Body of pancreas (tissue), 4 donors: ENCODE measurements at regions not wholly inside any gene's neighbourhood (a gene's known extent, or its start where the extent isn't known, plus 50 kb on each side); places are given as distances from the start of the nearest gene placed in this dataset.
"Not testable (repeated sequence)": the region's sequence is repeated elsewhere in the genome, so short reads cannot be mapped to it uniquely, and the experiment has no call there.

Source experiments
- ATAC-seq: fragments of 150-250 bp; one replicate; pipeline ENCODE4 v1.9.1; 2016
- DNase-seq, 4 donors: peaks; one replicate each; pipeline ENCODE4 v3.0.0-alpha.2; 2019
- H3K27ac ChIP-seq, 4 donors: fragments of 200-600 bp; sonication (generic); 1 replicate in 3 of 4; 2 replicates in 1 of 4; pipeline versions ENCODE4 v1.5.1 to v1.6.1; 2016 to 2019; ENCODE audit warnings: mild to moderate bottlenecking in 1 of 4, mixed read lengths in 1 of 4, moderate library complexity in 1 of 4
- H3K27me3 ChIP-seq, 2 donors: fragments of 200-600 bp; sonication (generic); one replicate each; pipeline ENCODE4 v1.6.0; 2016; ENCODE audit warnings: mild to moderate bottlenecking in 1 of 2
- H3K36me3 ChIP-seq, 2 donors: fragments of 200-600 bp; sonication (generic); replicated peaks in 1 of 2; 2 replicates each; pipeline ENCODE4 v1.5.1; 2016; ENCODE audit warnings: low read depth in 2 of 2; ENCODE audit not compliant: insufficient read depth in 1 of 2
- H3K4me1 ChIP-seq: fragments of 200-600 bp; sonication (generic); one replicate; pipeline ENCODE4 v1.6.0; 2016
- H3K4me3 ChIP-seq, 2 donors: fragments of 200-600 bp; sonication (generic); 1 replicate in 1 of 2; 2 replicates in 1 of 2; pipeline ENCODE4 v1.5.1; 2016 to 2019
- H3K9me3 ChIP-seq, 3 donors: fragments of 200-600 bp; sonication (generic); 1 replicate in 2 of 3; 2 replicates in 1 of 3; pipeline ENCODE4 v1.5.1; 2016
- POLR2A ChIP-seq, 3 donors: fragments of 450-650 bp; IDR thresholded peaks; one replicate each; pipeline ENCODE4 v1.6.1; 2016; ENCODE audit warnings: antibody characterized with exemption in 3 of 3, mild to moderate bottlenecking in 2 of 3
- WGBS, 2 donors: methylation state at CpG; one replicate each; pipeline ENCODE4 v1.1.5; 2017; 5-methylcytosine and 5-hydroxymethylcytosine counted together
- intact Hi-C: fragments of 100-400 bp; cut with DNase I; formaldehyde crosslinking; loops from one replicate; pipeline ENCODE4 v1.15.1; 2023
- TF ChIP-seq, protein P1 (sequence below), 7 experiments: fragments of 450-650 bp in 4 of 7; fragments of 200-600 bp in 3 of 7; sonication (generic) in 3 of 7; IDR thresholded peaks; one replicate each; pipeline ENCODE4 v1.5.1; 2016 to 2019; ENCODE audit warnings: antibody characterized with exemption in 7 of 7

DNA sequence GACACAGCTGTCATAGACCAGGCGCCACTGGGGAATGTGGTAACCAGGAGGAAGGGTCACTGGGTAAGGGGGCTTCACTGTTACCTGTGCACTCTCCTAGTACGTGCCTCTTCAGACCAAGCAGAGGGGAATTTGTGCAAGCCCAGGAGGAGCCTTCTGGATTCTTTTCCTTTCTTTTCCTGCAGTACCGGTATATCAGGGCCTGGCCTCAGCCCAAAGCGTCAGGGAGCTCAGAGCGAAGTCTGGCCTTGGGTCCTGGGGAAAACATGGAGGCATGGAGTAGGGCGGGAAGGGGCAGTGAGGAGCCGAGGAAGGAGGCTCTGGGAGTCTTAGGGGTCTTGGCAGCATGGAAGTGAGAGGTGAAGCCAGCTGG is 133.6 kb upstream of the GDF10 start:
- DNase-seq, result peak in 1 of 4 donors; percentile 22
- H3K4me3 ChIP-seq, result no peak overlapping the region
- H3K9me3 ChIP-seq, result no peaks in the 10 kb centered on the region
- no peaks in the 10 kb centered on the region for H3K36me3 ChIP-seq
- TF ChIP-seq, protein P1, sequence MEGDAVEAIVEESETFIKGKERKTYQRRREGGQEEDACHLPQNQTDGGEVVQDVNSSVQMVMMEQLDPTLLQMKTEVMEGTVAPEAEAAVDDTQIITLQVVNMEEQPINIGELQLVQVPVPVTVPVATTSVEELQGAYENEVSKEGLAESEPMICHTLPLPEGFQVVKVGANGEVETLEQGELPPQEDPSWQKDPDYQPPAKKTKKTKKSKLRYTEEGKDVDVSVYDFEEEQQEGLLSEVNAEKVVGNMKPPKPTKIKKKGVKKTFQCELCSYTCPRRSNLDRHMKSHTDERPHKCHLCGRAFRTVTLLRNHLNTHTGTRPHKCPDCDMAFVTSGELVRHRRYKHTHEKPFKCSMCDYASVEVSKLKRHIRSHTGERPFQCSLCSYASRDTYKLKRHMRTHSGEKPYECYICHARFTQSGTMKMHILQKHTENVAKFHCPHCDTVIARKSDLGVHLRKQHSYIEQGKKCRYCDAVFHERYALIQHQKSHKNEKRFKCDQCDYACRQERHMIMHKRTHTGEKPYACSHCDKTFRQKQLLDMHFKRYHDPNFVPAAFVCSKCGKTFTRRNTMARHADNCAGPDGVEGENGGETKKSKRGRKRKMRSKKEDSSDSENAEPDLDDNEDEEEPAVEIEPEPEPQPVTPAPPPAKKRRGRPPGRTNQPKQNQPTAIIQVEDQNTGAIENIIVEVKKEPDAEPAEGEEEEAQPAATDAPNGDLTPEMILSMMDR (IDR thresholded peaks at IDR 0.05), result no peak
- no peak for TF ChIP-seq POLR2A (IDR thresholded peaks at IDR 0.05)
- H3K4me1 ChIP-seq, result no peaks in the 10 kb centered on the region
- H3K27ac ChIP-seq, result peak overlapping the region in 2 of 4 donors; percentile 10 to 44
- intact Hi-C loops, result no loop called here
- no peak for ATAC-seq
- 58 to 72% methylated on average over 6 to 7 of the region's 7 CpGs for WGBS, 2 donors
- H3K27me3 ChIP-seq, result no peaks in the 10 kb centered on the region

DNA sequence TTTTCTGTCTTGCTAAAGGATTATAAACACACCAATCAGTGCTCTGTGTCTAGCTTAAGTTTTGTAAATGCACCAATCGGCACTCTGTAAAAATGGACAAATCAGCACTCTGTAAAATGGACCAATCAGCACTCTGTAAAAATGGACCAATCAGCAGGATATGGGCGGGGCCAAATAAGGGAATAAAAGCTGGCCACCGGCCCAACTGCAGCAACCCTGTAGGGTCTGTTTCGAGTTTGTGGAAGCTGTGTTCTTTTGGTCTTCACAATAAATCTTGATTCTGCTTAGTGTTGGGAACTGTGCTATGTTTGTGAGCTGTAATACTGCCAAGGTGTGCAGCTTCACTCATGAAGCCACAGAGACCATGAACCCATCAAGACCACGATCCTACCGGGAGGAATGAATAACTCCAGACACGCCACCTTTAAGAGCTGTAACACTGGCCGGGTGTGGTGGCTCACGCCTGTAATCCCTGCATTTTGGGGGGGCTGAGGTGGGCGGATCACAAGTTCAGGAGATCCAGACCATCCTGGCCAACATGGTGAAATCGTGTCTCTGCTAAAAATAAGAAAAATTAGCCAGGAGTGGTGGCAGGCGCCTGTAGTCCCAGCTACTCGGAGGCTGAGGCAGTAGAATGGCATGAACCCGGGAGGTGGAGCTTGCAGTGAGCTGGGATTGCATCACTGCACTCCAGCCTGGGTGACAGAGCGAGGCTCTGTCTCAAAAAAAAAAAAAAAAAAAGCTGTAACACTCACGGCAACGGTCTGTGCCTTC is 133.0 kb upstream of the GDF10 start:
- H3K27me3 ChIP-seq, H3K4me3 ChIP-seq, intact Hi-C loops, ATAC-seq, H3K9me3 ChIP-seq, H3K27ac ChIP-seq, H3K36me3 ChIP-seq, H3K4me1 ChIP-seq: not testable (repeated sequence)
- peak in 1 of 4 donors; percentile 43 for DNase-seq
- 76 to 82% methylated on average over 17 of the region's 17 CpGs for WGBS, 2 donors

DNA sequence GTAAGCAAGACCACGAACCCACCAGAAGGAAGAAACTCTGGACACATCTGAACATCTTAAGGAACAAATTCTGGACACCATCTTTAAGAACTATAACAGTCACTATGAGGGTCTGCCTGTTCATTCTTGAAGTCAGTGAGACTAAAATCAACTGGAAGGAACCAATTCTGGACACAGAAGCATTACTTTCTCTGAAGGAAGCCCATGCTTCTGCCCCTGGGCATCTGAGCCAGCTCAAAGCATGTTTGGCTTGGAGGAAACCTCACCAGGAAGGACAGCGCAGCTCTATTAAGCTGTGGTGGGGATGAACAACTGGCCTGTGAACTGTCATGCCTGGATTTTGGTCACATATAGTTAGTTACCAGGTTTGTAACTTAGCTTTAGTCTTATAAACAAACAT is 132.4 kb upstream of the GDF10 start:
- intact Hi-C loops, result no loop called here
- ATAC-seq, result no peak
- 75 to 90% methylated on average over 2 of the region's 2 CpGs for WGBS, 2 donors
- Histone ChIP-seq H3K27ac (no peak overlapping the region), H3K27me3 (no peaks in the 10 kb centered on the region), H3K36me3 (no peaks in the 10 kb centered on the region), H3K4me3 (no peak overlapping the region), H3K4me1 (no peaks in the 10 kb centered on the region), H3K9me3 (no peaks in the 10 kb centered on the region)
- no peak for DNase-seq
- no peak for TF ChIP-seq POLR2A (IDR thresholded peaks at IDR 0.05)
- TF ChIP-seq, protein P1 (IDR thresholded peaks at IDR 0.05), result no peak

DNA sequence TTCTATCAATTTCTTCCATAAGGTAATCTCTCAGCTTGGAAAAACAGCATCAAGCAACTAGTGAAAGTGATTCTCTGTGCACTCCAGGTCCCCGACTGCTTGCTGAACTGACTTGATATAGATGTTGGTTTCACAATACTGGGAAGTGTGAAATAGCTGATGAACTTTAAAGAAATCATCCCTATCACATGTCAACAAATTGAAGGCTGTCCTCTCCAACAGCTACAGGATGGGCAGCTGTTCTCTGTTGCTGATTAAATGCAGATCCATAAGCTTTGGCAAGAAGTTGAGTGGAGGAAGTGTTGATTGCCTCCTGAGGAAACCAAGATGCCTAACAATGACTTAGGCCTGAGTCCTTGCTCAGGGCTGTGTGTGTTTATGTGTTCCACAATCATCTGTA is 130.4 kb upstream of the GDF10 start:
- intact Hi-C loops, result no loop called here
- Histone ChIP-seq H3K36me3 (no peaks in the 10 kb centered on the region), H3K9me3 (no peaks in the 10 kb centered on the region), H3K4me1 (no peaks in the 10 kb centered on the region), H3K4me3 (no peak overlapping the region), H3K27ac (no peak overlapping the region), H3K27me3 (no peaks in the 10 kb centered on the region)
- WGBS, 2 donors, result 52 to 53% methylated on average over 1 of the region's 1 CpG
- DNase-seq (no peak), ATAC-seq (no peak)
- TF ChIP-seq POLR2A (IDR thresholded peaks at IDR 0.05), result no peak
- TF ChIP-seq, protein P1 (IDR thresholded peaks at IDR 0.05), result no peak

DNA sequence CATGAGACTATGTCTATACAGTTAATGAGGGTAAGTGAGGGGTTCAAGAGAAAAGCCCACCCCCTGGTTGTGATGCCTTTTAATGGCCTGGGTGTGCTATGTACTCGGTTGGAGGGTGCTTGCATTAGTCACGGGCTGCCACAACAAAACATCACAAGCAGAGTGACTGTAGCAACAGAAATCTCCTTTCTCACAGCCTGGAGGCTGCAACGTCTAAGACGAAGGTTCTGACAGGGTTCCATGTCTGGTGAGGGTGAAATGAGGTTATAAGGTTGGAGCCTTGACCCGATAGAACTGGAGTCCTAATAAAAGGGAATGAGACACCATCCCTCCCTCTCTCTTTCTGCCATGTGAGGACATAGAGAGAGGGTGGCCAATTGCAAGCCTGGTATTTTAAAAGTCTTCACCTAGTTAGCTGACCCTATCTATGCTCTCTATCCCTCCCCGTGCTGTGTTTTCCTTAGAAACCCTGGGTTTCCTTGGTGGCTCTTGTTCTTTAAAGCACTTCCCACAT is 126.0 kb upstream of the GDF10 start:
- no peak overlapping the region for H3K27ac ChIP-seq
- H3K4me3 ChIP-seq, result no peak overlapping the region
- no peaks in the 10 kb centered on the region for H3K9me3 ChIP-seq
- no peaks in the 10 kb centered on the region for H3K4me1 ChIP-seq
- 73% methylated on average over 5 to 6 of the region's 6 CpGs for WGBS, 2 donors
- H3K36me3 ChIP-seq, result no peaks in the 10 kb centered on the region
- H3K27me3 ChIP-seq, result no peaks in the 10 kb centered on the region
- DNase-seq, result no peak
- no peak for TF ChIP-seq POLR2A (IDR thresholded peaks at IDR 0.05)
- TF ChIP-seq, protein P1 (IDR thresholded peaks at IDR 0.05), result no peak
- ATAC-seq, result no peak
- intact Hi-C loops, result no loop called here
